ENCODE measurements at regions not wholly inside any gene's neighbourhood (a gene's known extent, or its start where the extent isn't known, plus 50 kb on each side); places are given as distances from the start of the nearest gene placed in this dataset.
"Not testable (repeated sequence)": the region's sequence is repeated elsewhere in the genome, so short reads cannot be mapped to it uniquely, and the experiment has no call there.

GRCh38 chr1:198959676-198960075, 320.8 kb downstream of the PTPRC start:
- no peak overlapping the region for H3K27ac ChIP-seq
- no peak overlapping the region for H3K4me3 ChIP-seq
- H3K4me1 ChIP-seq (replicated peaks), result no peaks in the 10 kb centered on the region
- no peaks in the 10 kb centered on the region for H3K27me3 ChIP-seq (replicated peaks)
- H3K36me3 ChIP-seq, result no peaks in the 10 kb centered on the region
- no peak for DNase-seq (ENCODE audit: low read depth in 1 of 2, low spot score in 2 of 2)
- H3K9me3 ChIP-seq (replicated peaks), result no peaks in the 10 kb centered on the region

GRCh38 chr1:198963796-198964195, 325.0 kb downstream of the PTPRC start:
- not testable (repeated sequence) for DNase-seq (ENCODE audit: low read depth in 1 of 2, low spot score in 2 of 2); H3K27ac ChIP-seq; H3K36me3 ChIP-seq; H3K4me3 ChIP-seq; H3K27me3 ChIP-seq (replicated peaks); H3K4me1 ChIP-seq (replicated peaks); H3K9me3 ChIP-seq (replicated peaks)

- Histone ChIP-seq H3K4me3 (no peak overlapping the region), H3K36me3 (no peaks in the 10 kb centered on the region), H3K27me3 (replicated peaks) (no peaks in the 10 kb centered on the region), H3K9me3 (replicated peaks) (no peaks in the 10 kb centered on the region), H3K27ac (no peak overlapping the region), H3K4me1 (replicated peaks) (no peaks in the 10 kb centered on the region)
- DNase-seq (ENCODE audit: low read depth in 1 of 2, low spot score in 2 of 2), result no peak
These were observed 327.7 kb downstream of the PTPRC start for GRCh38 chr1:198966519-198966918.

- H3K36me3 ChIP-seq, result no peaks in the 10 kb centered on the region
- no peak overlapping the region for H3K4me3 ChIP-seq
- DNase-seq (ENCODE audit: low read depth in 1 of 2, low spot score in 2 of 2), result no peak
- no peaks in the 10 kb centered on the region for H3K27me3 ChIP-seq (replicated peaks)
- no peaks in the 10 kb centered on the region for H3K9me3 ChIP-seq (replicated peaks)
- no peaks in the 10 kb centered on the region for H3K4me1 ChIP-seq (replicated peaks)
- H3K27ac ChIP-seq, result no peak overlapping the region
These were observed 328.7 kb downstream of the PTPRC start for GRCh38 chr1:198967566-198967965.

- Histone ChIP-seq H3K27ac (no peak overlapping the region), H3K9me3 (replicated peaks) (no peaks in the 10 kb centered on the region), H3K4me1 (replicated peaks) (no peaks in the 10 kb centered on the region), H3K27me3 (replicated peaks) (no peaks in the 10 kb centered on the region), H3K36me3 (no peaks in the 10 kb centered on the region), H3K4me3 (no peak overlapping the region)
- DNase-seq (ENCODE audit: low read depth in 1 of 2, low spot score in 2 of 2), result no peak
These were observed 330.0 kb downstream of the PTPRC start for GRCh38 chr1:198968866-198969265.

- no peaks in the 10 kb centered on the region for H3K9me3 ChIP-seq (replicated peaks)
- no peak overlapping the region for H3K4me3 ChIP-seq
- DNase-seq (ENCODE audit: low read depth in 1 of 2, low spot score in 2 of 2), result no peak
- no peak overlapping the region for H3K27ac ChIP-seq
- no peaks in the 10 kb centered on the region for H3K4me1 ChIP-seq (replicated peaks)
- H3K27me3 ChIP-seq (replicated peaks), result no peaks in the 10 kb centered on the region
- no peaks in the 10 kb centered on the region for H3K36me3 ChIP-seq
These were observed 331.1 kb downstream of the PTPRC start for GRCh38 chr1:198969981-198970380.

GRCh38 chr1:198970916-198971315, 332.1 kb downstream of the PTPRC start:
- Histone ChIP-seq H3K9me3 (replicated peaks) (no peaks in the 10 kb centered on the region), H3K27me3 (replicated peaks) (no peaks in the 10 kb centered on the region)
- no peak for DNase-seq (ENCODE audit: low read depth in 1 of 2, low spot score in 2 of 2)

GRCh38 chr1:198977909-198978308, 339.1 kb downstream of the PTPRC start:
- Histone ChIP-seq H3K27me3 (replicated peaks) (no peaks in the 10 kb centered on the region), H3K36me3 (no peaks in the 10 kb centered on the region), H3K4me3 (no peak overlapping the region)

More at GRCh38 chr1:198970916-198971315, 332.1 kb downstream of the PTPRC start:
- no peaks in the 10 kb centered on the region for H3K36me3 ChIP-seq
- H3K4me3 ChIP-seq, result no peak overlapping the region
- no peaks in the 10 kb centered on the region for H3K4me1 ChIP-seq (replicated peaks)
- no peak overlapping the region for H3K27ac ChIP-seq

GRCh38 chr1:198978523-198978922, 339.7 kb downstream of the PTPRC start:
- no peaks in the 10 kb centered on the region for H3K27me3 ChIP-seq (replicated peaks)
- H3K36me3 ChIP-seq, result no peaks in the 10 kb centered on the region
- H3K4me1 ChIP-seq (replicated peaks), result peaks cover 4% of the 10 kb centered on the region
- no peak overlapping the region for H3K4me3 ChIP-seq
- H3K27ac ChIP-seq, result no peak overlapping the region
- DNase-seq (ENCODE audit: low read depth in 1 of 2, low spot score in 2 of 2), result no peak
- no peaks in the 10 kb centered on the region for H3K9me3 ChIP-seq (replicated peaks)

More at GRCh38 chr1:198977909-198978308, 339.1 kb downstream of the PTPRC start:
- no peak for DNase-seq (ENCODE audit: low read depth in 1 of 2, low spot score in 2 of 2)
- Histone ChIP-seq H3K27ac (no peak overlapping the region), H3K4me1 (replicated peaks) (no peaks in the 10 kb centered on the region; the same call in 1 of the 2 replicates), H3K9me3 (replicated peaks) (no peaks in the 10 kb centered on the region)

GRCh38 chr1:198986036-198986435, 347.2 kb downstream of the PTPRC start:
- Histone ChIP-seq H3K4me1 (replicated peaks) (peaks cover 8% of the 10 kb centered on the region), H3K27me3 (replicated peaks) (no peaks in the 10 kb centered on the region), H3K9me3 (replicated peaks) (no peaks in the 10 kb centered on the region), H3K4me3 (no peak overlapping the region), H3K27ac (no peak overlapping the region), H3K36me3 (no peaks in the 10 kb centered on the region)
- no peak for DNase-seq (ENCODE audit: low read depth in 1 of 2, low spot score in 2 of 2)

GRCh38 chr1:198986442-198986841, 347.6 kb downstream of the PTPRC start:
- DNase-seq (ENCODE audit: low read depth in 1 of 2, low spot score in 2 of 2), result no peak
- no peaks in the 10 kb centered on the region for H3K9me3 ChIP-seq (replicated peaks)
- no peak overlapping the region for H3K4me3 ChIP-seq
- peaks cover 8% of the 10 kb centered on the region for H3K4me1 ChIP-seq (replicated peaks)
- no peaks in the 10 kb centered on the region for H3K36me3 ChIP-seq
- no peaks in the 10 kb centered on the region for H3K27me3 ChIP-seq (replicated peaks)
- no peak overlapping the region for H3K27ac ChIP-seq

GRCh38 chr1:199002661-199003060, 363.8 kb downstream of the PTPRC start:
- no peak for DNase-seq (ENCODE audit: low read depth in 1 of 2, low spot score in 2 of 2)
- Histone ChIP-seq H3K9me3 (replicated peaks) (no peaks in the 10 kb centered on the region), H3K27ac (no peak overlapping the region), H3K27me3 (replicated peaks) (no peaks in the 10 kb centered on the region), H3K4me3 (no peak overlapping the region), H3K4me1 (replicated peaks) (no peaks in the 10 kb centered on the region), H3K36me3 (no peaks in the 10 kb centered on the region)

GRCh38 chr1:199007423-199007822, 368.6 kb downstream of the PTPRC start:
- no peaks in the 10 kb centered on the region for H3K27me3 ChIP-seq (replicated peaks)
- DNase-seq (ENCODE audit: low read depth in 1 of 2, low spot score in 2 of 2), result no peak
- no peak overlapping the region for H3K27ac ChIP-seq

GRCh38 chr1:199009447-199009846, 370.6 kb downstream of the PTPRC start:
- no peaks in the 10 kb centered on the region for H3K36me3 ChIP-seq

More at GRCh38 chr1:199007423-199007822, 368.6 kb downstream of the PTPRC start:
- Histone ChIP-seq H3K4me1 (replicated peaks) (no peaks in the 10 kb centered on the region), H3K9me3 (replicated peaks) (no peaks in the 10 kb centered on the region), H3K36me3 (no peaks in the 10 kb centered on the region), H3K4me3 (no peak overlapping the region)

GRCh38 chr1:199010492-199010891, 371.7 kb downstream of the PTPRC start:
- DNase-seq (ENCODE audit: low read depth in 1 of 2, low spot score in 2 of 2), result no peak
- Histone ChIP-seq H3K4me3 (no peak overlapping the region), H3K9me3 (replicated peaks) (no peaks in the 10 kb centered on the region), H3K36me3 (no peaks in the 10 kb centered on the region), H3K27ac (no peak overlapping the region), H3K27me3 (replicated peaks) (no peaks in the 10 kb centered on the region), H3K4me1 (replicated peaks) (no peaks in the 10 kb centered on the region)

More at GRCh38 chr1:199009447-199009846, 370.6 kb downstream of the PTPRC start:
- no peaks in the 10 kb centered on the region for H3K9me3 ChIP-seq (replicated peaks)
- H3K27me3 ChIP-seq (replicated peaks), result no peaks in the 10 kb centered on the region
- no peaks in the 10 kb centered on the region for H3K4me1 ChIP-seq (replicated peaks)
- no peak for DNase-seq (ENCODE audit: low read depth in 1 of 2, low spot score in 2 of 2)
- H3K4me3 ChIP-seq, result no peak overlapping the region
- no peak overlapping the region for H3K27ac ChIP-seq
